Body of pancreas (tissue), 4 donors: ENCODE measurements at regions not wholly inside any gene's neighbourhood (a gene's known extent, or its start where the extent isn't known, plus 50 kb on each side); places are given as distances from the start of the nearest gene placed in this dataset.

ENCODE experiments used
- ATAC-seq: fragments of 150-250 bp; one replicate; pipeline ENCODE4 v1.9.1; 2016
- DNase-seq, 4 donors: peaks; one replicate each; pipeline ENCODE4 v3.0.0-alpha.2; 2019
- H3K27ac ChIP-seq, 4 donors: fragments of 200-600 bp; sonication (generic); 1 replicate in 3 of 4; 2 replicates in 1 of 4; pipeline versions ENCODE4 v1.5.1 to v1.6.1; 2016 to 2019; ENCODE audit warnings: mild to moderate bottlenecking in 1 of 4, mixed read lengths in 1 of 4, moderate library complexity in 1 of 4
- H3K27me3 ChIP-seq, 2 donors: fragments of 200-600 bp; sonication (generic); one replicate each; pipeline ENCODE4 v1.6.0; 2016; ENCODE audit warnings: mild to moderate bottlenecking in 1 of 2
- H3K36me3 ChIP-seq, 2 donors: fragments of 200-600 bp; sonication (generic); replicated peaks in 1 of 2; 2 replicates each; pipeline ENCODE4 v1.5.1; 2016; ENCODE audit warnings: low read depth in 2 of 2; ENCODE audit not compliant: insufficient read depth in 1 of 2
- H3K4me1 ChIP-seq: fragments of 200-600 bp; sonication (generic); one replicate; pipeline ENCODE4 v1.6.0; 2016
- H3K4me3 ChIP-seq, 2 donors: fragments of 200-600 bp; sonication (generic); 1 replicate in 1 of 2; 2 replicates in 1 of 2; pipeline ENCODE4 v1.5.1; 2016 to 2019
- H3K9me3 ChIP-seq, 3 donors: fragments of 200-600 bp; sonication (generic); 1 replicate in 2 of 3; 2 replicates in 1 of 3; pipeline ENCODE4 v1.5.1; 2016
- CTCF ChIP-seq, 7 experiments: fragments of 450-650 bp in 4 of 7; fragments of 200-600 bp in 3 of 7; sonication (generic) in 3 of 7; IDR thresholded peaks; one replicate each; pipeline ENCODE4 v1.5.1; 2016 to 2019; ENCODE audit warnings: antibody characterized with exemption in 7 of 7
- POLR2A ChIP-seq, 3 donors: fragments of 450-650 bp; IDR thresholded peaks; one replicate each; pipeline ENCODE4 v1.6.1; 2016; ENCODE audit warnings: antibody characterized with exemption in 3 of 3, mild to moderate bottlenecking in 2 of 3
- whole genome bisulfite sequencing, 2 donors: methylation state at CpG; one replicate each; pipeline ENCODE4 v1.1.5; 2017; 5-methylcytosine and 5-hydroxymethylcytosine counted together
- intact Hi-C: fragments of 100-400 bp; cut with DNase I; formaldehyde crosslinking; loops from one replicate; pipeline ENCODE4 v1.15.1; 2023

GRCh38 chr4:175033162-175033561, 115.0 kb downstream of the ADAM29 start:
- H3K27ac ChIP-seq, result no peak overlapping the region
- ATAC-seq, result no peak
- no peaks in the 10 kb centered on the region for H3K36me3 ChIP-seq
- no peak for DNase-seq
- H3K9me3 ChIP-seq, result no peaks in the 10 kb centered on the region
- TF ChIP-seq POLR2A (IDR thresholded peaks at IDR 0.05) (no peak), CTCF (IDR thresholded peaks at IDR 0.05) (no peak)
- WGBS, 2 donors, result 54 to 55% methylated on average over 1 of the region's 1 CpG
- no peak overlapping the region for H3K4me3 ChIP-seq
- H3K4me1 ChIP-seq, result no peaks in the 10 kb centered on the region
- intact Hi-C loops, result no loop called here
- no peaks in the 10 kb centered on the region for H3K27me3 ChIP-seq

- ATAC-seq (no peak), DNase-seq (no peak)
- Histone ChIP-seq H3K27ac (no peak overlapping the region), H3K4me3 (no peak overlapping the region), H3K4me1 (no peaks in the 10 kb centered on the region), H3K27me3 (no peaks in the 10 kb centered on the region), H3K36me3 (no peaks in the 10 kb centered on the region), H3K9me3 (no peaks in the 10 kb centered on the region)
- intact Hi-C loops, result no loop called here
- TF ChIP-seq CTCF (IDR thresholded peaks at IDR 0.05) (no peak), POLR2A (IDR thresholded peaks at IDR 0.05) (no peak)
- WGBS, 2 donors, result 72% methylated on average over 1 of the region's 1 CpG
These were observed 115.8 kb downstream of the ADAM29 start for GRCh38 chr4:175034007-175034406.

GRCh38 chr4:175034986-175035705, 117.0 kb downstream of the ADAM29 start:
- Histone ChIP-seq H3K9me3 (no peaks in the 10 kb centered on the region), H3K27ac (no peak overlapping the region), H3K4me1 (no peaks in the 10 kb centered on the region), H3K4me3 (no peak overlapping the region), H3K36me3 (no peaks in the 10 kb centered on the region), H3K27me3 (no peaks in the 10 kb centered on the region)
- TF ChIP-seq POLR2A (IDR thresholded peaks at IDR 0.05), result no peak
- no peak for ATAC-seq
- intact Hi-C loops, result no loop called here
- DNase-seq, result no peak
- 17 to 25% methylated on average over 2 of the region's 2 CpGs for WGBS, 2 donors

- intact Hi-C loops, result no loop called here
- no peak for TF ChIP-seq CTCF (IDR thresholded peaks at IDR 0.05)
- TF ChIP-seq POLR2A (IDR thresholded peaks at IDR 0.05), result no peak
- DNase-seq, result no peak
These were observed 117.7 kb downstream of the ADAM29 start for GRCh38 chr4:175035905-175036304.

GRCh38 chr4:175048111-175048784, 130.1 kb downstream of the ADAM29 start:
- H3K27ac ChIP-seq, result no peak overlapping the region
- WGBS, 2 donors, result 63 to 77% methylated on average over 1 of the region's 1 CpG
- DNase-seq (no peak), ATAC-seq (no peak)
- no peak for TF ChIP-seq POLR2A (IDR thresholded peaks at IDR 0.05)
- no peak for TF ChIP-seq CTCF (IDR thresholded peaks at IDR 0.05)
- intact Hi-C loops, result no loop called here
- H3K27me3 ChIP-seq, result no peaks in the 10 kb centered on the region
- H3K36me3 ChIP-seq, result no peaks in the 10 kb centered on the region
- no peaks in the 10 kb centered on the region for H3K9me3 ChIP-seq
- no peak overlapping the region for H3K4me3 ChIP-seq
- no peaks in the 10 kb centered on the region for H3K4me1 ChIP-seq

More at GRCh38 chr4:175035905-175036304, 117.7 kb downstream of the ADAM29 start:
- 33 to 53% methylated on average over 2 of the region's 2 CpGs for WGBS, 2 donors
- Histone ChIP-seq H3K4me1 (no peaks in the 10 kb centered on the region), H3K27me3 (no peaks in the 10 kb centered on the region), H3K9me3 (no peaks in the 10 kb centered on the region), H3K36me3 (no peaks in the 10 kb centered on the region), H3K27ac (no peak overlapping the region), H3K4me3 (no peak overlapping the region)
- ATAC-seq, result no peak
